NCI-H1048 (cell line): ENCODE measurements at regions not wholly inside any gene's neighbourhood (a gene's known extent, or its start where the extent isn't known, plus 50 kb on each side); places are given as distances from the start of the nearest gene placed in this dataset.
A peak's percentile ranks its signal among the peaks of the same experiment; 100 is the strongest.

ENCODE experiments used
- DNase-seq: peaks from one replicate; lab custom pipeline; 2025; lab: John Stamatoyannopoulos, UW

DNA sequence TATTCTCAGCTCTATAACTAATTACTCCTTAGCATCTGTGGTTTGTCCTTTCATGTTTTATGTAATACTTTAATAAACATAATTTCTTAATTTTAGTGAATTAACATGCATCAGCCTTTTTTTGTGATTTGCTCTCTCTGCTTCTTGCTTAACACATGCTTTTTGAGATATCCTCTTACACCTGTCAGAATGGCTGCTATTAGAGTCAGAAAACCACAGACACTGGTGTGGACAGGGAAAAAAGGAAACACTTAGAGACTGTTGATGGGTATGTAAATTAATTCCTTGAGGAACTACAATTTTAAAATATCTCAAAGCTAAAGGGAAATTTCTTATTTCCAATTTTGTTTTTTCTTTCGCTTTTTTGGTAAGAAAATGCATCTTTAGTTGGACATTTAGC is 549.0 kb downstream of the ZNF804A start:
- DNase-seq, result no peak

DNA sequence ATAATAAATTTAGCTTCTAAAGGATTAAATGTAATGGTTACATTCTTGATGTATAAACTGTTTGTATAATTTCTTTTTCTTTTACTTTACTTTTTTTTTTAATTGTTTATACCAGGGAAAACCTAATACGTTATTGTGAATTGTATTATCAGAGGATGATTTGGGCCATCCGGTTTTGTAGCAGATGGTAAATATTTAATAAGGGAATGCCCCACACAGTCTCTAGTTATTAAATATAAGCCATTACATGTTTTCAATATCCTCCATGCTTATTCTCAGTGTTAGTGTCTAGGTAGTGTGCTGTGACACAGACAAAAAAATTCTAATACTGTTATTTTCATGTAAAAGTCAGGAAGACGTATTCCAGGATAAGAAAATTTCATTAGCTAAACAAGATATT is 553.9 kb downstream of the ZNF804A start:
- no peak for DNase-seq

DNA sequence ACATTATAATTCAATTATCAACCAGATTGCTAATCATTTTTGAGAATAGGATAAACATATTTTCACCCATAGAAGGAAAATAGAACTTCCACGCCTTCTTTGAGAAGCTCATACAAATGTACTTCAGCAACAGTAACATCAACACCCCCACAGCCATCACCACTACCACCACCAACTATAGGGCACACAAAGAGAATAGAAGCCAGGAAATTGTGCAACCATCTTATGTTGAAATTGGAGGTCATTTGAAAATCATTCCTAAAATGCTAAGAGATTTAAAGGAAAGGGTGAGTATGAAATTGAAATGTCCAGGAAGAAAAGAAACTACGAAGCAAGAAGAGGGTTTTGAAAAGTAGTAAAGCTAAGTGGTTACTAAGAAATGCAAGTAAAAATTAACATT is 563.4 kb downstream of the ZNF804A start:
- no peak for DNase-seq

- no peak for DNase-seq
These were observed 564.3 kb upstream of the FSIP2 start for GRCh38 chr2:185174353-185174752.

DNA sequence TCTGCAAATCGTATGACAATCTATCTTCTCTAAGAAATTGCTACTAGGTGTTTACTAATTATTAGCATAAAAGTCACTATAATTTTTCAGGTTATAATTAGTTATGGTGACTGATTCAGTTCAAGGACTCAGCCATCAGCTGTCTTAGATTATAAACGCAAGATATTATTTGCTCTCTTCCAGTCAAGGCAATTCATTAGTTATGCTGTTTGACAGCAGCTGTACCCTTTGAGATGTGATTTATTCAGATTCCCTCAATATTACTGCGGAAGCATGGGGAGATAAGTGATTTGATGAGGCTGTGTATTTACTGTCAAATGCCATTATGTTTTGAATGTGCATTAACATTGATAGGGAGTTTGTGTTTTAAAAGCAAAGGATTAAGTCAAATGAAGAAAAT is 558.9 kb upstream of the FSIP2 start:
- no peak for DNase-seq

GRCh38 chr2:185181901-185182300 is 556.7 kb upstream of the FSIP2 start:
- no peak for DNase-seq

DNA sequence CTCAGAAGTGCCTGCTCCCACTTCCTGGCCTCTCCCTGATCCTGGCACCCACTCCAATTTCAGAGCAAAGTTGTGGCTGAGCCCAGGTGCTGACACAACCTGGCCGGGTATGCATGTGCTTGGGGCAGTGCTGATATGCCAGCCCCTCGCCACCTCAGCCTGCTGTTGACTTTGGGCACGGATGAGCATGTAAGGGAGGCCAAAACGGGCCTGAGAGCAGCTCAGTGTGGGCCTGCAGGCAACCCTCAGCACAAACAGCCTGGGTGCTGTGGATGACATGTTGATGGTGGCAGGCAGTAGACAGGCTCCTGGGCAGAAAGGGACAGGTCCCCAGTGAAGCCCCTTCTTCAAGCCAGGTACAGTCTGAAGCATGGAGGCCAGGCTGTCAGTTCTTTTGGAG is 553.6 kb upstream of the FSIP2 start:
- DNase-seq, result no peak

DNA sequence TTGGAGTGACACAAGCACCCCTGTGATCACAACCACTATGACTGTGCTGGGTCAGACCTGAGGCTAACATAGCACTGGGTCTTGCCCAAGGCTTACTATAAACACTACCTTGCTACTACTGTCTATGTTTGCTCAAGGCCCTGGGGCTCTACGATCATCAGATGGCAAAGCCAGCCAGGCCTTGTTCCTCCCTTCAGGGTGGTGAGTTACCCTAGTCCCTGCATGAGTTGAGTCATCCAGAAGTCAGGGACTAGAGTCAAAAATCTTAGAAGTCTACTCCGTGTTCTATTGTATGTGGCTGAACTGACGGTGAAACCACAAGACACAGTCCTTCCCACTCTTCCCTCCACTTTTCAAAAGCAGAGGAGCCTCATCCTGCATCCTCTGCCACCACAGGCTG is 551.2 kb upstream of the FSIP2 start:
- DNase-seq, result no peak

DNA sequence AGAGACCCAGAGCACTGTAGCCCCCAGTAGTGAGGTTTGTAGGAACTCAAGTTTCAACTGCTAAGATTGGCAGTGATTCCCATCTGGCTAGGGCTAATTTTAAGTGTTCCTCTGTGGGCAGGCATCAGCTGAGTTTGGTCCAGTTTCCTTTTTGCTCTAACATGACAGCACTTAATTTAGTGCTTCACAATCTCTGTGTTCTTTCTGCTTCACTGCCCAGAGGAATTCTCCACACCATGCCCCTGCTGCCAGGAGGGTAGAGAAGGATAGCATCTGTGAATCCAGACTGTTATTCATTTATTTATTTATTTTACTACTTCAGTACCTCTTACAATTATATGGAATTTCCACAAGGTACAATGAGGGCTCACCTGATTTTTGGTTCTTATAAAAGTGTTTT is 549.9 kb upstream of the FSIP2 start:
- no peak for DNase-seq

DNA sequence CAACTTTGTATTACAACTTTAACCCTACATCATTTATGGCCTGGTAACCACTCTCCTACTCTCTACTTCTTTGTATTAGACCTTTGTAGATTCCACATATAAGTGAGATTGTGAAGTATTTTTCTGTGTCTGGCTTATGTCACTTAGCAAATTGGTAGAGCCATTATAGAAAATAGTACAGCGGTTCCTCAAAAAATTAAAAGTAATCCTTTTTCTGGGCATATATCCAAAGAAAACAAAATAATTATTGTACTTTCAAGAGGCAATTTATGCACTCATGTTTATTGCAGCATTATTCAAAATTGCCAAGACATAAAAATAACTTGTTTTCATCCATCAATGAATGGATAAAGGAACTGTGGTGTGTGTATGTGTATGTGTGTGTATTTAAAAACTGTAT is 537.5 kb upstream of the FSIP2 start:
- DNase-seq, result peak; percentile 57

DNA sequence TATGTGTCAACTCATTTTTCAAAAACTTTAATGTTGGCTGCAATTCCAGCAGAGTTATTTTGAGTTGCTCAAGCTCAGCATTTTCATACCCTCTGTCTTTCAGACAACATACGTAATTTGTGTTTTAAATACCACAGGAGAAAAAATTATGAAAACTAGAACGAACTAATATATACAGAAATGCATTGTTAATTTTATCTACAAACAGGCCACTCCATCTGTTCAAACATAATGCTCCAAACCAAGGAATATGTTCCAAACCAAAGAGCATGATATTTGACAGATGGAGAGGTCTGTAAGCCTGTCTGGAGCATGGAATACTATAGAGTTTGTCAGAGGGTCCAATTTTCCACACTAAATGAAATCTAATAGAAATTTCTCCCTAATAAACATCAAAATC is 536.2 kb upstream of the FSIP2 start:
- no peak for DNase-seq

GRCh38 chr2:185202945-185203528 is 535.6 kb upstream of the FSIP2 start:
- no peak for DNase-seq

- DNase-seq, result no peak
These were observed 530.3 kb upstream of the FSIP2 start for GRCh38 chr2:185208261-185208660.

DNA sequence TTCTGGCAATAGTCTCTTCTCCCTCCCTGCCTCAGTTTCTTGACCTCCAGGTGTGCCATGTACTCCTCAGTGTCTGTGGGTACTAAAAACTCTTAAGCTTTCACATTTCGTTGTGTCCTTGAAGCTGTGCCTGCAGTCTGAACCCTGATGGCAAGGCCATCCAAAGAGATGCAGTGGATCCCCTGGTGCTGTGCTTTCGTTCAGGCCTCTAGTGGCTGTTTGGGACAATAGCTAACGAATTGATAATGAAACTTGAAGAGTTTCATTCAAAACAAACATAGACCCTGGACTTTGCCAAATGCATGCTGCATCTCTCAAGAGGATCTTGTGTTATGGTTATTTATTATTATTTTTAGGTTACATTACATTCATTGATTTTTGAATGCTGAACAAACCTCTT is 523.1 kb upstream of the FSIP2 start:
- DNase-seq, result no peak

DNA sequence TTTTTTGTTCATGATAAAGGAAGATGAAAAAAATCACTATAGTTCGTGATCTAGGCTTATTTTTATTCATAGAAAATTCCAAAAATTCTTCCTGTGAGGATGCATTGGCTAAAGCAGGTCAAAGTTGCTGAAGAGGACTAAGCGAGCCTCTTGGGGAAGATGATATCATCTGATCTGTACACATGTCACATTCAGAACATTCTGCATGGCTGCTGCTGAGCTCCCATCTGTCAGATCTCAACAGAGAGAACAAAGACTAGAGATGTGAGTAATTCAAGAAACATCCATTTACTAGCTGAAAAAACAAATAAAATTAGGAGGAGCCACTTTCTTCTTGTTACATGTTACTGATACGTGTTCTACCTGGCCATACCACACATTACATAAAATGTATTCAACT is 518.6 kb upstream of the FSIP2 start:
- no peak for DNase-seq

GRCh38 chr2:185222311-185222710 is 516.3 kb upstream of the FSIP2 start:
- no peak for DNase-seq

DNA sequence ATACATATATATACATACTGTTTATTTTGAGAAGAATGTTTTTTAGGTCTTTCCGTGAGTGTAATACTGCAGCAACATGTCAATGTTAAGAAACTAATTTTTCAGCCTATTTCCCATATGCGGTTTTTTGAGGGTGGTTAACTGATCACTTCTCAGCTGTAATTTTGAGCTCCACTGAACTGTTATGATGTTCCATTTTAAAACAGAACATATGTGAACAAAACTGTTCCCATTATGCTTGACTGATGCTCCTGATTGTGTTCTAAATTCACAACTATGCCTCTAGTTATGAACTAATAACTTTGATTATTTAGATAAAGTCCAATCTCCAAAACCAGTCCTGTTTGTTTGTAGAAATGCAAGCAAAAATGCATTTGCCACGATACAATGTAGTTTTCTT is 511.2 kb upstream of the FSIP2 start:
- DNase-seq, result no peak

DNA sequence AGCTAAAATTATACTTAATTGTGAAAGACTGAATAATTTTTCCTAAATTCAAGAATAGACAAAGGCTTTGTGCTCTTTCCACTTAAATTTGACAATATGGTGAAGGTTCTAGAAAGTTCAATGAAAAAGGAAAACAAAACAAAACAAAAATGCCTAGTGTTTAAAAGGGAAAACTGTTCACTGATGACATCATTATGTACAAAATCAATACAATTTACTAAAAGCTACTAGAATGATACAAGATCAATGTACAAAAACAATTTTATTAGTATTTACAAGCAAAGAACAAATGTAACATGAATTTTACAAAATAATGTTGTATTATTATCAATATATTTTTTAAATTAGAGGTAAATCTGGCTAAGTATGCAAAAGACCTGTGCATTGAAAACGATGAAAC is 499.1 kb upstream of the FSIP2 start:
- no peak for DNase-seq

DNA sequence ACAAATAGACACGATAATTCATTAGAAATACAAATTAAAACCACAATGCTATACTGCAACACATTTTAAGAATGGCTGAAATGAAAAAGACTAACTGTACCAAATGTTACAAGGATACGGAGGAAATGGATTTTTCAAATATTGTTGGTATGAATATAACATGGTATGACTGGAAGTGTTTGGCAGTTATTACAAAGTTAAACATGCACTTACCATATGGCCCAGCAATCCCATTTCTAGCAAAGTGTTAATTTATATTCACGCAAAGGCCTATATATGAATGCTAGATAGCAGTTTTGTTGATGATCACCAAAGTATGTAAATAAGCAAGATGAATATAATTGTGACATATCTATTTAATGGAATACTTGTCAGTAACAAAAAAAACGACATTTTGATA is 497.8 kb upstream of the FSIP2 start:
- DNase-seq, result no peak

DNA sequence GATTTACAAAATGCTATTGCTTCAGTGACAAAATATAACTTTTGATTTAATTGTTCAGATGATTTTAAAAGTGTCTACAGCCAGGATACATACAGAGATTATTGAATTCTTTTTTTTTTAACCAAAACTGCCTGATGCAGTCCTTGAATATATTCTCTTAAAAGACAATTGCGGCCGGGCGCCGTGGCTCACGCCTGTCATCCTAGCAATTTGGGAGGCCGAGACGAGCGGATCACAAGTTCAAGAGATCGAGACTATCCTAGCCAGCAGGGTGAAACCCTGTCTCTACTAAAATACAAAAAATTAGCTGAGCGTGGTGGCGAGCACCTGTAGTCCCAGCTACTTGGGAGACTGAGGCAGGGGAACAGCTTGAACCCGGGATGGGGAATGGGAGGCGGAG is 497.0 kb upstream of the FSIP2 start:
- DNase-seq, result no peak

- DNase-seq, result no peak
These were observed 496.1 kb upstream of the FSIP2 start for GRCh38 chr2:185242462-185242861.

DNA sequence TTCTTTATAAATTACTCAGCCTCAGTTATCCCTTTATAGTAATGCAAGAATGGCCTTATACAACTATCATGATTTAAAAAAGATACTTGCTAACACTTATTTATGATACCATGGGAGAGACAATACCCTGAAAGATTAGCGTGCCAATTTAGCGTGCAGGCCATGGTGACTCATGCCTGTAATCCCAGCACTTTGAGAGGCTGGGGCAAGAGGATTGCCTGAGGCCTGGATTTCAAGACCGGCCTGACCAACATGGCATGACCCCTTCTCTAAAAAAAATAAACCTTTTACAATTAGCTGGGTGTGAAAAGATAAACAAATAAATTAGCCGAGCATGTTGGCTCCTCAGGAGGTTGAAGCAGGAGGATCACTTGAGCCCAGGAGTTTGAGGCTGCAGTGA is 493.4 kb upstream of the FSIP2 start:
- DNase-seq, result no peak

- no peak for DNase-seq
These were observed 492.8 kb upstream of the FSIP2 start for GRCh38 chr2:185245806-185246205.

- no peak for DNase-seq
These were observed 491.9 kb upstream of the FSIP2 start for GRCh38 chr2:185246717-185247116.

DNA sequence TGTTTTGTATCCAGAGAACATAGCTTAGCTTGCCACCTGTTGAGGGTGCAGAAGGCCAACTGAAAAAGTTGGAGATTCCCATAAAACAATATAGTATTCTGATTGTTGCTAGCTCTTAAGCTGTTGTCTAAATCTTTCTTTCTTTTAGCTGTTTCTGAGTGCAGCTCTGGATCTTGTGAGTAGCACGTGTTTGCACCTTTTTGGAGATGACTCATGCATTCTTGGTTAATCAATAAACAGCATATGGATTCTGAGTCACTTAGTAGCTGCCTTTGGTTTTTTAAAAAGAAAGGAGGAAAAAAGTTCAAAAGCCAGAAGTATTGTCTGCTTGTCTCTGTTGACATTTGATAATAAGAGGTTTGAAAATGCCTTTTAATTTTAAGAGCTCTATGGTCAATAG is 483.0 kb upstream of the FSIP2 start:
- no peak for DNase-seq
